Activated naive CD4-positive, alpha-beta T cell treated with anti-CD3 and anti-CD28 coated beads, Interleukin-2, amount 50 U/mL, for 24 hours (primary cell): ENCODE measurements at regions not wholly inside any gene's neighbourhood (a gene's known extent, or its start where the extent isn't known, plus 50 kb on each side); places are given as distances from the start of the nearest gene placed in this dataset.
"Not testable (repeated sequence)": the region's sequence is repeated elsewhere in the genome, so short reads cannot be mapped to it uniquely, and the experiment has no call there.

Source experiments
- H3K27ac Mint-ChIP-seq: one replicate; pipeline ENCODE4 v1.8.0; 2021; ENCODE audit warnings: mild to moderate bottlenecking, mixed read lengths
- H3K27me3 Mint-ChIP-seq: one replicate; pipeline ENCODE4 v1.8.0; 2021; ENCODE audit warnings: mixed read lengths
- H3K36me3 Mint-ChIP-seq: one replicate; pipeline ENCODE4 v1.8.0; 2021; ENCODE audit warnings: mixed read lengths
- H3K4me1 Mint-ChIP-seq: one replicate; pipeline ENCODE4 v1.8.0; 2021; ENCODE audit warnings: mixed read lengths
- H3K4me3 Mint-ChIP-seq: one replicate; pipeline ENCODE4 v1.8.0; 2021; ENCODE audit warnings: mild to moderate bottlenecking, mixed read lengths
- H3K9me3 Mint-ChIP-seq: one replicate; pipeline ENCODE4 v1.8.0; 2021; ENCODE audit warnings: mixed read lengths

- Mint-ChIP-seq H3K36me3 (no peaks in the 10 kb centered on the region), H3K27ac (no peak overlapping the region), H3K4me1 (no peaks in the 10 kb centered on the region), H3K4me3 (no peak overlapping the region), H3K27me3 (no peaks in the 10 kb centered on the region), H3K9me3 (peaks cover 17% of the 10 kb centered on the region)
Measured at GRCh38 chr18:30150586-30151250, 891.8 kb downstream of the DSC3 start.

GRCh38 chr18:30149585-30149984 is 893.0 kb downstream of the DSC3 start:
- Mint-ChIP-seq H3K4me1 (no peaks in the 10 kb centered on the region), H3K4me3 (no peak overlapping the region), H3K9me3 (peaks cover 17% of the 10 kb centered on the region), H3K36me3 (no peaks in the 10 kb centered on the region), H3K27ac (no peak overlapping the region), H3K27me3 (no peaks in the 10 kb centered on the region)

- Mint-ChIP-seq H3K27ac (no peak overlapping the region), H3K36me3 (no peaks in the 10 kb centered on the region), H3K9me3 (peaks cover 10% of the 10 kb centered on the region), H3K27me3 (no peaks in the 10 kb centered on the region), H3K4me1 (no peaks in the 10 kb centered on the region), H3K4me3 (no peak overlapping the region)
Measured at GRCh38 chr18:30142870-30143269, 899.7 kb downstream of the DSC3 start.

DNA sequence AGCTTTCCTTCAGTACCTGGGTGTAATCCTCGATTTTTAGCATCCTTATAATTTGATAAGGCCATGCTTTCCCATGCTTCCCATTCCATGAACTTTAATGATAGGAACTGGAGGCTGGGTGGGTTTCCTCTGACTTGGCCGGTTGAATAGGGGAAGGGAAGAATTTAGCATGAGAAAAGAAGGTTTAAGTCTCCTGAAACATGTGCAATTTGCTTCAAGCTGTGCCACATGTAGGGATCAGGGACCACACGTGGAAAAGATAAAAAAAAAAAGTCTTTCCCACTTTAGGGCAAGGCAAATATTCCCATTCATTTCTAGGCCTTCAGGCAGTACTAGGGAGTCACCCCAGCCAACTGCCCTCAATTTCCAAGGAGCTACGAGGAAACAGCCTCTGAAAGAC is 900.3 kb downstream of the DSC3 start:
- Mint-ChIP-seq H3K36me3 (no peaks in the 10 kb centered on the region), H3K9me3 (peaks cover 6% of the 10 kb centered on the region), H3K4me3 (no peak overlapping the region), H3K27me3 (no peaks in the 10 kb centered on the region), H3K27ac (no peak overlapping the region), H3K4me1 (no peaks in the 10 kb centered on the region)

DNA sequence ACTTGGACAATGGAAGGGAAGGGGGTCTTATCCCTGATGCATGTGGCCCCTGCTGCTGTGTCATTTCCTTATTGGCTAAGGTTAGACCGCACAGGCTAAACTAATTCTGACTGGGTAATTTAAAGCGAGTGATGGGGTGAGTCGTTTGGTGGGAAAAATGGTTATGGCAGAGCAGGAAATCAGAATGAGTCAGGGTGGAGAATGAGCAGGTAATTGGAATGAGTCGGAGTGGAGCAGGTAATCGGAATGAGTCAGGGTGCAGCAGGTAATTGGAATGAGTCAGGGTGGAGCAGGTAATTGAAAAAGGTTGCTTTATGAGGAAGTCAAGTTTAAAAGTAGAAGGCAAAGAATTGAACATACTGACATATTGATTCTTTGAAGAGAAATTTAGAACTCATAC is 901.0 kb downstream of the DSC3 start:
- not testable (repeated sequence) for H3K27ac Mint-ChIP-seq, H3K9me3 Mint-ChIP-seq, H3K4me1 Mint-ChIP-seq, H3K27me3 Mint-ChIP-seq, H3K36me3 Mint-ChIP-seq, H3K4me3 Mint-ChIP-seq

DNA sequence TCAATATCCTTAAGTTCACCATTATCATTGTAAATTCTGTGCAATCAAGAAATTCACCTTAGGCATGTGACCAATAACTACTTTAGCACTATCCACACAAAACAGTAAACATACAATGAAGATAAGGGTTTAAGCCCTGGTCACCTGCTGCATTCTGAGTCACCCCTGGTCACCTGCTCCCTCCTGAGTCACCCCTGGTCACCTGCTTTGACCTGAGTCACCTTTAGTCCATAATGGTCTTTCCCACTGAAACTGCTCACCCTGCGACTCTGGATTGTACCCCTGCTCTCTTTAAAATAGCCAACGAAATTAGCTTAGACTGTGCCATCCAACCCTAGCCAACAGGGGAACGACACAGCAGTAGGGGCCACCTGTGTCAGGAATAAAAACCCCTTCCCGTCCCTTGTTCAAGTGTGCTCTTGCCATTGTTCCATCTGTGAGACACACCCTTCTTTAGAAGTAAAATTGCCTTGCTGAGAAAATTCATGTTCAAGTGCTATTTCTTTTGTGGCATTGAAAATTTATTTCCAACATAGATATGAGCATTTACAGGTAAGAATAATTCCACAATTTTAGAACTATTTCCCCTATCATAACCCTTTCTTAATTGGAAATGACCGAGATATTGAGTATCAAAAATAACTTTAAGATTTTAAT is 902.8 kb downstream of the DSC3 start:
- Mint-ChIP-seq H3K4me3 (no peak overlapping the region), H3K9me3 (peaks cover 6% of the 10 kb centered on the region), H3K4me1 (no peaks in the 10 kb centered on the region), H3K27ac (no peak overlapping the region), H3K27me3 (no peaks in the 10 kb centered on the region), H3K36me3 (no peaks in the 10 kb centered on the region)

DNA sequence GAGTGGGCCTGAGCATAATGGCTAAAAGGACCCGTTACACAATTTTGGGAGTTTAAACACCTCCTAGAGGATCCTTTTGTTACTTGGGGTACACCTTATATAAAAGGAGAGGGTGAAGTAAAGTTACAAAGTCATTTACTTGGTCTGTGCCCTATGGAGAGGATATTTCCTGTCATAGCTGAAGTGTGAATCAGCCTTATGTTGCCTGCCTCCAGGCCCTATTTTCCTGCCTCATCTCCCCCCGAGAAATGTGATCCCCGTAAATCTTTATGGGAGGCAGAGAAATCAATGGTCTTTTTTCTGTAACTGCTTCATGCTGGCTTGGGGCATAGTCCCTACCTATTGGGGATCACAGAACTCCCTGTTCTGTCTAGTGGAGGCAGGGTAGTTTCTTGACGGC is 906.6 kb downstream of the DSC3 start:
- H3K36me3 Mint-ChIP-seq, result no peaks in the 10 kb centered on the region
- no peak overlapping the region for H3K27ac Mint-ChIP-seq

DNA sequence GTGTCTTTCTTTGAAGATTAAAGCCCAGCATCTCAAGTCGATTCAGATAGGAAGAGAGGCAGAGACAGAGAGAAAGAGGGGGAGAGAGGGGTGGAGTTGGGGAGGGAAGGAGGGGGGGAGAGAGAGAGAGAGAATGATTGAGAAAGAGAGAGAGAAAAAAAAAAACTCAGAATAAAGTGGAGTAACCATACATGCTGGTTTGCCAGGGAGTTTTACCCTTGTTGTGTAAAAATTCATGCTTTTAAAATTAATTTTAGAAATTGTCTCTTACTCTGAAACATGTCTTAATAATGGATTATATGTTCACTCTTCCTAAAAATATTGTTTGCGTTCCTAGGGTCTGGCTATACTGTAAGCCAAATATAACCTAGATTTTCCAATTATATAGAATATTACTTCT is 908.5 kb downstream of the DSC3 start:
- Mint-ChIP-seq H3K36me3 (no peaks in the 10 kb centered on the region), H3K27me3 (no peaks in the 10 kb centered on the region), H3K4me3 (no peak overlapping the region), H3K4me1 (no peaks in the 10 kb centered on the region), H3K9me3 (no peaks in the 10 kb centered on the region), H3K27ac (no peak overlapping the region)

More for the DNA sequence above, 906.6 kb downstream of the DSC3 start:
- H3K4me1 Mint-ChIP-seq, result no peaks in the 10 kb centered on the region
- no peak overlapping the region for H3K4me3 Mint-ChIP-seq
- no peaks in the 10 kb centered on the region for H3K27me3 Mint-ChIP-seq
- H3K9me3 Mint-ChIP-seq, result no peaks in the 10 kb centered on the region

DNA sequence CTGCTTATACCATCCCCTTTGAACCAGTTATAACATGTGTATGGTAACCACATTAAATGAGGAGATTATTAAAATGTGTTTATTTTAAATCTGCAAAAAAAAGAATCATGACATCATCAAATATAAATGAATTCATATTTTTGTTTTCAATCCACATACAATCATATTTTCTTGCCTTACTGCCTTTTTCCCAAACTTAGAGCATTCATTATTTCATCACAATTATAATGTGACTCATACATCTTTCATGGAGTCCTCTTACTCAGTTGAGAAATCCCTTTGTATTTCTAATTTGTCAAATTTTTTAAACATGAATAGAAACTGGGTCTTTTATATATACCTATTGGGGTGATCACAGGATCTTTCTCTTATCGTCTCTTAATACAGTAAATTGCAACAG is 909.6 kb downstream of the DSC3 start:
- Mint-ChIP-seq H3K27ac (no peak overlapping the region), H3K9me3 (peaks cover 5% of the 10 kb centered on the region), H3K36me3 (no peaks in the 10 kb centered on the region), H3K4me1 (no peaks in the 10 kb centered on the region), H3K27me3 (no peaks in the 10 kb centered on the region), H3K4me3 (no peak overlapping the region)

- Mint-ChIP-seq H3K27me3 (no peaks in the 10 kb centered on the region), H3K36me3 (no peaks in the 10 kb centered on the region), H3K4me1 (no peaks in the 10 kb centered on the region), H3K4me3 (no peak overlapping the region), H3K9me3 (peaks cover 16% of the 10 kb centered on the region), H3K27ac (no peak overlapping the region)
Measured at GRCh38 chr18:30121397-30121796, 921.1 kb downstream of the DSC3 start.

GRCh38 chr18:30113454-30113853 is 929.1 kb downstream of the DSC3 start:
- Mint-ChIP-seq H3K27me3 (no peaks in the 10 kb centered on the region), H3K27ac (no peak overlapping the region), H3K4me3 (no peak overlapping the region), H3K4me1 (no peaks in the 10 kb centered on the region), H3K36me3 (no peaks in the 10 kb centered on the region), H3K9me3 (peaks cover 10% of the 10 kb centered on the region)

DNA sequence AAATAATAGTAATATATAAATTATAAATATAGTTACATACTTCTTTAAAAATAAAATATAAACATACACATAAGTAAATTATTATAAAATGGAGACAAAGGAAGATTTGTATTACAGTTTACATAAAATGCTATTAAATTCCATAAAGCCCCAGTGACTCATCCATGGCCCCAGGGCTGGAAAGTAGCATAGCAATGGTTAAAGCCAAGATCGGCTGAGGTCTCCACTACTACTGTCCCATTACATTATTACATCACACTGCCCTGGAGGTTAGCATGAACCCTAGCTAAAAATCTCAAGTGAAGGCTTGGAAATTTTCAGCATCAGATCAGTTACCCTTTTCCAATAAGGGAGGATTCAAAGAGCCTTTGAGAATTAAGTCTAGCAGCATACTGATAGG is 936.2 kb downstream of the DSC3 start:
- Mint-ChIP-seq H3K4me1 (no peaks in the 10 kb centered on the region), H3K36me3 (no peaks in the 10 kb centered on the region), H3K27ac (no peak overlapping the region), H3K4me3 (no peak overlapping the region), H3K9me3 (peaks cover 6% of the 10 kb centered on the region), H3K27me3 (no peaks in the 10 kb centered on the region)

DNA sequence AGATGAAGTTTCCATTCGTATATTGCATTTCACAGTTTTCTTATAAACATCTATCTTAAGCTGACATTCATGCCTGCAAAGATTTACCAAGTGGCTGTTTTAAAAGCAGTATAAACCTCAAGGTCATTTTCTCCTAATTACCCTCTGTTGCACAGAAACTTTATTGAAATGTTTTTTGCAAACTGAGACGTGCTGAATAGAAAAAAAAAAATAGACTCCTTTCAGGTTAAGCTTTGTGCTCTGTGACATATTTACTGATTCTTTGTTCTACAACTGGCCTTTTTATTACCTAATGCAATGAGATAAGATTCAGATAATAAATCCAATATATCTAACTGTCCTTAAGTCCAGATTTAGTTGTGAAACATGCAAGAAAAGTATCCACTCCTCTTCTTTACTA is 938.7 kb downstream of the DSC3 start:
- Mint-ChIP-seq H3K4me1 (no peaks in the 10 kb centered on the region), H3K27me3 (no peaks in the 10 kb centered on the region), H3K36me3 (no peaks in the 10 kb centered on the region), H3K4me3 (no peak overlapping the region), H3K9me3 (peaks cover 6% of the 10 kb centered on the region), H3K27ac (no peak overlapping the region)

DNA sequence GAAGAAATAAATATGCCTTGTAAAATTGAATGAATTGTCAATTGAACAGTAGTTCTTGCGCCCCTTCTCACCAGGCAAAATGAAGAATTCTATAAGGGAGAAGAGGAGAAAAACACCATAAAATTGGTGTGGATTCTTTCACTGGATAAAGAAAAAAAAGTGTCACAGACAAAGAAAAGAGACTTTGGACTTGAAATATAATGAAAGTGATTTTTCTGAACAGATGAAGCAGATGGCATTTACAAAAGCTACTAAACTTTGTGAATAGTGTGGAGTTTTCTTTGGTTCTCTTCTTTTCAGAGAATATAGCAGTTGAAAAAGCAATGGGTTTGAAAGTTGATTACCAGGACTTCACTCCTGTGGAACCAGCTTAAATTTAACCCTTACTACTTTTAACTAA is 945.7 kb downstream of the DSC3 start:
- H3K4me1 Mint-ChIP-seq, result no peaks in the 10 kb centered on the region
- H3K4me3 Mint-ChIP-seq, result no peak overlapping the region
- no peaks in the 10 kb centered on the region for H3K27me3 Mint-ChIP-seq
- peaks cover 5% of the 10 kb centered on the region for H3K9me3 Mint-ChIP-seq
- H3K27ac Mint-ChIP-seq, result no peak overlapping the region
- H3K36me3 Mint-ChIP-seq, result no peaks in the 10 kb centered on the region

DNA sequence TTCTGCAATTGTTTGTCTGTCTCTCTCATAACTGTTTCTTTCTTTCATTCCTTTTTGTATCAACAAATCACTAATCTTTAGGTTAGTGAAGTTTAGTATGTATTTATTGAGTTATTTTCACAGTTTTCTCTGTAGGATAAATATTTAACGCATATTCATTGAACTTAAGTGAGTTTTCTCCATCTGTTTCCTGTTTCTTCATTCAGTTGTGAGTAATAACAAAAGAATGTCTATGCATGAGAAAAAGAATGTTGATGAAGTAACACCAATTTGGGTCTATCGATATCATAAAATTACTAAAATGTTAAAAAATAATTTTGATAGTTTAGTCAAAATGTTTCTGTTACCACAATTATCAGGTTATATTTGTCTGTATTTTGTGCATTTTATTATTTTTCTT is 948.0 kb downstream of the DSC3 start:
- no peaks in the 10 kb centered on the region for H3K36me3 Mint-ChIP-seq
- no peaks in the 10 kb centered on the region for H3K27me3 Mint-ChIP-seq
- H3K4me3 Mint-ChIP-seq, result no peak overlapping the region
- H3K9me3 Mint-ChIP-seq, result peaks cover 5% of the 10 kb centered on the region
- H3K4me1 Mint-ChIP-seq, result no peaks in the 10 kb centered on the region
- H3K27ac Mint-ChIP-seq, result no peak overlapping the region

DNA sequence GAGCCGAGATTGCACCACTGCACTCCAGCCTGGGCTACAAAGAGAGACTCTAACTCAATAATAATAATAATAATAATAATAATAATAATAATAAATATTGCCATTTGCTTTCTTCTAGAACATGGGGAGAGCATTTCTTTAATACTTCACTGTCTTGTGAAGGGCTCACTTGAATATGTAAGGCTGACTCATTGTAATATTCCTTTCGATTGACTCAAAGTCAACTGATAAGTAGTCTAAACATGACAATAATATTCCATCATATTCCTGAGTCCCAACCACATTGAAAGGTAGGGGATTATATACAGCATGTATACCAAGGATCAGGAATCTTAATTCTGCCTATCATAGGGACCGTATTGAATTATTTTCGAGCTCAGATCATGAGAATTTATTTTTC is 949.2 kb downstream of the DSC3 start:
- H3K36me3 Mint-ChIP-seq, result no peaks in the 10 kb centered on the region
- peaks cover 5% of the 10 kb centered on the region for H3K9me3 Mint-ChIP-seq
- H3K27me3 Mint-ChIP-seq, result no peaks in the 10 kb centered on the region

More for the DNA sequence above, 949.2 kb downstream of the DSC3 start:
- H3K4me1 Mint-ChIP-seq, result no peaks in the 10 kb centered on the region
- H3K4me3 Mint-ChIP-seq, result no peak overlapping the region
- H3K27ac Mint-ChIP-seq, result no peak overlapping the region
